ENCODE measurements at regions not wholly inside any gene's neighbourhood (a gene's known extent, or its start where the extent isn't known, plus 50 kb on each side); places are given as distances from the start of the nearest gene placed in this dataset.

GRCh38 chr11:28584992-28585391 lies 476.8 kb downstream of the METTL15 start:
- DNase-seq (no peak), ATAC-seq (no peak)
- intact Hi-C loops (cut with DNase I) = no loop called here
- no peak for TF ChIP-seq CTCF (IDR thresholded peaks at IDR 0.05)
- H3K27ac ChIP-seq = no peak overlapping the region
- H3K27me3 ChIP-seq = no peaks in the 10 kb centered on the region
- H3K4me3 ChIP-seq = no peak overlapping the region
- no peaks in the 10 kb centered on the region for H3K9me3 ChIP-seq
- H3K36me3 ChIP-seq = no peaks in the 10 kb centered on the region
- H3K4me1 ChIP-seq = no peaks in the 10 kb centered on the region

GRCh38 chr11:28582506-28582905 lies 474.3 kb downstream of the METTL15 start:
- Histone ChIP-seq H3K9me3 (no peaks in the 10 kb centered on the region), H3K4me1 (no peaks in the 10 kb centered on the region), H3K36me3 (no peaks in the 10 kb centered on the region), H3K27me3 (no peaks in the 10 kb centered on the region), H3K27ac (no peak overlapping the region), H3K4me3 (no peak overlapping the region)
- intact Hi-C loops (cut with DNase I) = no loop called here
- DNase-seq (no peak), ATAC-seq (no peak)
- no peak for TF ChIP-seq CTCF (IDR thresholded peaks at IDR 0.05)
- 67 to 73% methylated on average over 2 of the region's 2 CpGs for WGBS, 2 donors

GRCh38 chr11:28581286-28582242 lies 473.4 kb downstream of the METTL15 start:
- H3K4me3 ChIP-seq = no peak overlapping the region
- H3K9me3 ChIP-seq = no peaks in the 10 kb centered on the region
- no peaks in the 10 kb centered on the region for H3K27me3 ChIP-seq
- H3K4me1 ChIP-seq = no peaks in the 10 kb centered on the region
- no peak overlapping the region for H3K27ac ChIP-seq
- DNase-seq = no peak
- intact Hi-C loops (cut with DNase I) = no loop called here
- no peak for TF ChIP-seq CTCF (IDR thresholded peaks at IDR 0.05)
- 76 to 79% methylated on average over 17 of the region's 17 CpGs for WGBS, 2 donors
- no peak for ATAC-seq
- H3K36me3 ChIP-seq = no peaks in the 10 kb centered on the region

GRCh38 chr11:28571371-28571770 lies 463.2 kb downstream of the METTL15 start:
- Histone ChIP-seq H3K27ac (no peak overlapping the region), H3K9me3 (peaks cover 0 to 7% (median 0%) of the 10 kb centered on the region in 11 donors), H3K36me3 (no peaks in the 10 kb centered on the region), H3K27me3 (no peaks in the 10 kb centered on the region), H3K4me3 (no peak overlapping the region), H3K4me1 (peaks cover 0 to 7% (median 4%) of the 10 kb centered on the region in 9 donors)
- DNase-seq = no peak
- ATAC-seq = no peak
- intact Hi-C loops (cut with DNase I) = no loop called here
- no peak for TF ChIP-seq CTCF (IDR thresholded peaks at IDR 0.05)
